ENCODE measurements at regions not wholly inside any gene's neighbourhood (a gene's known extent, or its start where the extent isn't known, plus 50 kb on each side); places are given as distances from the start of the nearest gene placed in this dataset.

GRCh38 chr6:1135726-1136414 is 176.0 kb upstream of the FOXQ1 start:
- DNase-seq (ENCODE audit: insufficient read length, low spot score) (no peak), FAIRE-seq (no peak)
- no peak for TF ChIP-seq TAF1 (IDR thresholded peaks at IDR 0.05; ENCODE audit: low read depth, low read length)
- TF ChIP-seq SPI1 (IDR thresholded peaks at IDR 0.05; ENCODE audit: low read depth, low read length) = no peak
- no peak for TF ChIP-seq PAX5 (IDR thresholded peaks at IDR 0.05; ENCODE audit: insufficient read depth, low read length, severe bottlenecking)
- TF ChIP-seq POU2F2 (IDR thresholded peaks at IDR 0.05; ENCODE audit: low read depth, low read length) = no peak
- no peak for TF ChIP-seq POLR2A (IDR thresholded peaks at IDR 0.05; ENCODE audit: low read depth, low read length)
- no peak for TF ChIP-seq POLR2AphosphoS5 (IDR thresholded peaks at IDR 0.05; ENCODE audit: low read depth, low read length)

- FAIRE-seq (no peak), DNase-seq (ENCODE audit: insufficient read length, low spot score) (no peak)
- TF ChIP-seq PAX5 (IDR thresholded peaks at IDR 0.05; ENCODE audit: insufficient read depth, low read length, severe bottlenecking) (no peak), SPI1 (IDR thresholded peaks at IDR 0.05; ENCODE audit: low read depth, low read length) (no peak), POLR2AphosphoS5 (IDR thresholded peaks at IDR 0.05; ENCODE audit: low read depth, low read length) (no peak), POU2F2 (IDR thresholded peaks at IDR 0.05; ENCODE audit: low read depth, low read length) (no peak), TAF1 (IDR thresholded peaks at IDR 0.05; ENCODE audit: low read depth, low read length) (no peak), POLR2A (IDR thresholded peaks at IDR 0.05; ENCODE audit: low read depth, low read length) (no peak)
Measured at GRCh38 chr6:1131285-1132079, 180.4 kb upstream of the FOXQ1 start.

GRCh38 chr6:1130709-1131108 is 181.2 kb upstream of the FOXQ1 start:
- no peak for TF ChIP-seq TAF1 (IDR thresholded peaks at IDR 0.05; ENCODE audit: low read depth, low read length)
- no peak for TF ChIP-seq POU2F2 (IDR thresholded peaks at IDR 0.05; ENCODE audit: low read depth, low read length)
- TF ChIP-seq PAX5 (IDR thresholded peaks at IDR 0.05; ENCODE audit: insufficient read depth, low read length, severe bottlenecking) = no peak
- TF ChIP-seq POLR2AphosphoS5 (IDR thresholded peaks at IDR 0.05; ENCODE audit: low read depth, low read length) = no peak
- TF ChIP-seq SPI1 (IDR thresholded peaks at IDR 0.05; ENCODE audit: low read depth, low read length) = no peak
- TF ChIP-seq POLR2A (IDR thresholded peaks at IDR 0.05; ENCODE audit: low read depth, low read length) = no peak
- FAIRE-seq (no peak), DNase-seq (ENCODE audit: insufficient read length, low spot score) (no peak)

GRCh38 chr6:1129131-1129530 is 182.8 kb upstream of the FOXQ1 start:
- FAIRE-seq (no peak), DNase-seq (ENCODE audit: insufficient read length, low spot score) (no peak)
- no peak for TF ChIP-seq POLR2AphosphoS5 (IDR thresholded peaks at IDR 0.05; ENCODE audit: low read depth, low read length)
- no peak for TF ChIP-seq POLR2A (IDR thresholded peaks at IDR 0.05; ENCODE audit: low read depth, low read length)
- TF ChIP-seq POU2F2 (IDR thresholded peaks at IDR 0.05; ENCODE audit: low read depth, low read length) = no peak
- TF ChIP-seq SPI1 (IDR thresholded peaks at IDR 0.05; ENCODE audit: low read depth, low read length) = no peak
- no peak for TF ChIP-seq PAX5 (IDR thresholded peaks at IDR 0.05; ENCODE audit: insufficient read depth, low read length, severe bottlenecking)
- TF ChIP-seq TAF1 (IDR thresholded peaks at IDR 0.05; ENCODE audit: low read depth, low read length) = no peak

- DNase-seq (ENCODE audit: insufficient read length, low spot score) (no peak), FAIRE-seq (no peak)
- TF ChIP-seq TAF1 (IDR thresholded peaks at IDR 0.05; ENCODE audit: low read depth, low read length) (no peak), SPI1 (IDR thresholded peaks at IDR 0.05; ENCODE audit: low read depth, low read length) (no peak), POU2F2 (IDR thresholded peaks at IDR 0.05; ENCODE audit: low read depth, low read length) (no peak), PAX5 (IDR thresholded peaks at IDR 0.05; ENCODE audit: insufficient read depth, low read length, severe bottlenecking) (no peak), POLR2AphosphoS5 (IDR thresholded peaks at IDR 0.05; ENCODE audit: low read depth, low read length) (no peak), POLR2A (IDR thresholded peaks at IDR 0.05; ENCODE audit: low read depth, low read length) (no peak)
Measured at GRCh38 chr6:1127597-1128288, 184.2 kb upstream of the FOXQ1 start.

- FAIRE-seq (no peak), DNase-seq (ENCODE audit: insufficient read length, low spot score) (no peak)
- TF ChIP-seq PAX5 (IDR thresholded peaks at IDR 0.05; ENCODE audit: insufficient read depth, low read length, severe bottlenecking) = no peak
- TF ChIP-seq POLR2A (IDR thresholded peaks at IDR 0.05; ENCODE audit: low read depth, low read length) = no peak
- TF ChIP-seq TAF1 (IDR thresholded peaks at IDR 0.05; ENCODE audit: low read depth, low read length) = no peak
- TF ChIP-seq POU2F2 (IDR thresholded peaks at IDR 0.05; ENCODE audit: low read depth, low read length) = no peak
- TF ChIP-seq SPI1 (IDR thresholded peaks at IDR 0.05; ENCODE audit: low read depth, low read length) = no peak
- TF ChIP-seq POLR2AphosphoS5 (IDR thresholded peaks at IDR 0.05; ENCODE audit: low read depth, low read length) = no peak
Measured at GRCh38 chr6:1127129-1127528, 184.8 kb upstream of the FOXQ1 start.

GRCh38 chr6:1126036-1126435 is 185.9 kb upstream of the FOXQ1 start:
- no peak for FAIRE-seq
- DNase-seq (ENCODE audit: insufficient read length, low spot score) = no peak
- TF ChIP-seq POLR2AphosphoS5 (IDR thresholded peaks at IDR 0.05; ENCODE audit: low read depth, low read length) (no peak), PAX5 (IDR thresholded peaks at IDR 0.05; ENCODE audit: insufficient read depth, low read length, severe bottlenecking) (no peak), SPI1 (IDR thresholded peaks at IDR 0.05; ENCODE audit: low read depth, low read length) (no peak), POLR2A (IDR thresholded peaks at IDR 0.05; ENCODE audit: low read depth, low read length) (no peak), POU2F2 (IDR thresholded peaks at IDR 0.05; ENCODE audit: low read depth, low read length) (no peak), TAF1 (IDR thresholded peaks at IDR 0.05; ENCODE audit: low read depth, low read length) (no peak)

- TF ChIP-seq TAF1 (IDR thresholded peaks at IDR 0.05; ENCODE audit: low read depth, low read length) (no peak), PAX5 (IDR thresholded peaks at IDR 0.05; ENCODE audit: insufficient read depth, low read length, severe bottlenecking) (no peak), SPI1 (IDR thresholded peaks at IDR 0.05; ENCODE audit: low read depth, low read length) (no peak), POLR2AphosphoS5 (IDR thresholded peaks at IDR 0.05; ENCODE audit: low read depth, low read length) (no peak), POU2F2 (IDR thresholded peaks at IDR 0.05; ENCODE audit: low read depth, low read length) (no peak), POLR2A (IDR thresholded peaks at IDR 0.05; ENCODE audit: low read depth, low read length) (no peak)
- FAIRE-seq (no peak), DNase-seq (ENCODE audit: insufficient read length, low spot score) (no peak)
Measured at GRCh38 chr6:1125297-1125696, 186.6 kb upstream of the FOXQ1 start.

GRCh38 chr6:1124885-1125284 is 187.0 kb upstream of the FOXQ1 start:
- FAIRE-seq (no peak), DNase-seq (ENCODE audit: insufficient read length, low spot score) (no peak)
- TF ChIP-seq POLR2A (IDR thresholded peaks at IDR 0.05; ENCODE audit: low read depth, low read length) (no peak), POLR2AphosphoS5 (IDR thresholded peaks at IDR 0.05; ENCODE audit: low read depth, low read length) (no peak), POU2F2 (IDR thresholded peaks at IDR 0.05; ENCODE audit: low read depth, low read length) (no peak), PAX5 (IDR thresholded peaks at IDR 0.05; ENCODE audit: insufficient read depth, low read length, severe bottlenecking) (no peak), SPI1 (IDR thresholded peaks at IDR 0.05; ENCODE audit: low read depth, low read length) (no peak), TAF1 (IDR thresholded peaks at IDR 0.05; ENCODE audit: low read depth, low read length) (no peak)
